ENCODE measurements at regions not wholly inside any gene's neighbourhood (a gene's known extent, or its start where the extent isn't known, plus 50 kb on each side); places are given as distances from the start of the nearest gene placed in this dataset.

DNA sequence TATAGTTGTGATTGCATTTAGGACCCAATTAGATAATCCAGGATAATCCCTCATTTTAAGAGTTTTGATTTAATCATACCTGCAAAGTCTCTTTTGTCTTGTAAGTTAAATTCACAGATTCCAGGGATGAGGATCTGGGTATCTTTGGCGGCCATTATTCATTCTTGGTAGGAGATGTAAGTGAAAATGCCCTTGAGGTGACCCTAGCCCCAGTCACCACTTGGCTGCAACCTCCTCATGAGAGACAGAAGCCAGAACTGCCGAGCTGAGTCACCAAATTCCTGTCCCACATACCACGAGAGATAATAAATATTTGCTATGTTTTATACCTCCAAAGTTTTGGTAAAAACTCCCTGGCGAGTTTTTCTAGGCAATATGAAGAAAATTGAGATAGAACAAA is 389.4 kb downstream of the RFC3 start:
- Mint-ChIP-seq H3K4me1 (ENCODE audit: low read depth) (no peaks in the 10 kb centered on the region), H3K4me3 (no peak overlapping the region), H3K27ac (no peak overlapping the region), H3K27me3 (no peaks in the 10 kb centered on the region), H3K36me3 (ENCODE audit: low read depth) (no peaks in the 10 kb centered on the region), H3K9me3 (peaks cover 2% of the 10 kb centered on the region)
- no peaks in the 10 kb centered on the region for H3K9me3 ChIP-seq (ENCODE audit: control insufficient read depth in 1 of 2, insufficient read depth in 1 of 2, low read length in 2 of 2)
- no peak for DNase-seq
- intact Hi-C loops (cut with DNase I, micrococcal nuclease) = no loop called here
- ChIA-PET POLR2A (no interaction called here), CTCF (no interaction called here)
- TF ChIP-seq, protein P1, sequence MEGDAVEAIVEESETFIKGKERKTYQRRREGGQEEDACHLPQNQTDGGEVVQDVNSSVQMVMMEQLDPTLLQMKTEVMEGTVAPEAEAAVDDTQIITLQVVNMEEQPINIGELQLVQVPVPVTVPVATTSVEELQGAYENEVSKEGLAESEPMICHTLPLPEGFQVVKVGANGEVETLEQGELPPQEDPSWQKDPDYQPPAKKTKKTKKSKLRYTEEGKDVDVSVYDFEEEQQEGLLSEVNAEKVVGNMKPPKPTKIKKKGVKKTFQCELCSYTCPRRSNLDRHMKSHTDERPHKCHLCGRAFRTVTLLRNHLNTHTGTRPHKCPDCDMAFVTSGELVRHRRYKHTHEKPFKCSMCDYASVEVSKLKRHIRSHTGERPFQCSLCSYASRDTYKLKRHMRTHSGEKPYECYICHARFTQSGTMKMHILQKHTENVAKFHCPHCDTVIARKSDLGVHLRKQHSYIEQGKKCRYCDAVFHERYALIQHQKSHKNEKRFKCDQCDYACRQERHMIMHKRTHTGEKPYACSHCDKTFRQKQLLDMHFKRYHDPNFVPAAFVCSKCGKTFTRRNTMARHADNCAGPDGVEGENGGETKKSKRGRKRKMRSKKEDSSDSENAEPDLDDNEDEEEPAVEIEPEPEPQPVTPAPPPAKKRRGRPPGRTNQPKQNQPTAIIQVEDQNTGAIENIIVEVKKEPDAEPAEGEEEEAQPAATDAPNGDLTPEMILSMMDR (IDR thresholded peaks at IDR 0.05) = no peak
- no peak overlapping the region for H3K4me3 ChIP-seq (ENCODE audit: low read length)
- no peak overlapping the region for H3K27ac ChIP-seq (ENCODE audit: low read depth in 1 of 2, low read length in 2 of 2)
- no peaks in the 10 kb centered on the region for H3K27me3 ChIP-seq (ENCODE audit: control insufficient read depth in 1 of 2, insufficient read depth in 2 of 2, low read length in 2 of 2)
- H3K36me3 ChIP-seq (ENCODE audit: insufficient read depth, low read length) = no peaks in the 10 kb centered on the region
- H3K4me1 ChIP-seq (ENCODE audit: insufficient read depth, low read length) = no peaks in the 10 kb centered on the region
- no peak for ATAC-seq (ENCODE audit: poor library complexity)

- intact Hi-C loops (cut with DNase I, micrococcal nuclease) = no loop called here
- H3K4me3 ChIP-seq (ENCODE audit: low read length) = no peak overlapping the region
- ATAC-seq (ENCODE audit: poor library complexity) (no peak), DNase-seq (no peak)
- TF ChIP-seq, protein P1 (IDR thresholded peaks at IDR 0.05) = no peak
- no peak overlapping the region for H3K27ac ChIP-seq (ENCODE audit: low read depth in 1 of 2, low read length in 2 of 2)
- CTCF ChIA-PET = no interaction called here
- Mint-ChIP-seq H3K9me3 (peaks cover 2% of the 10 kb centered on the region), H3K4me1 (ENCODE audit: low read depth) (no peaks in the 10 kb centered on the region), H3K27ac (no peak overlapping the region), H3K36me3 (ENCODE audit: low read depth) (no peaks in the 10 kb centered on the region), H3K27me3 (no peaks in the 10 kb centered on the region), H3K4me3 (no peak overlapping the region)
- H3K9me3 ChIP-seq (ENCODE audit: control insufficient read depth in 1 of 2, insufficient read depth in 1 of 2, low read length in 2 of 2) = no peaks in the 10 kb centered on the region
- POLR2A ChIA-PET = no interaction called here
- no peaks in the 10 kb centered on the region for H3K36me3 ChIP-seq (ENCODE audit: insufficient read depth, low read length)
- no peaks in the 10 kb centered on the region for H3K4me1 ChIP-seq (ENCODE audit: insufficient read depth, low read length)
- H3K27me3 ChIP-seq (ENCODE audit: control insufficient read depth in 1 of 2, insufficient read depth in 2 of 2, low read length in 2 of 2) = no peaks in the 10 kb centered on the region
These were observed 389.9 kb downstream of the RFC3 start for GRCh38 chr13:34207872-34208271.

- H3K36me3 Mint-ChIP-seq (ENCODE audit: low read depth) = no peaks in the 10 kb centered on the region
- DNase-seq (no peak), ATAC-seq (ENCODE audit: poor library complexity) (no peak)
- intact Hi-C loops (cut with DNase I, micrococcal nuclease) = no loop called here
- no peak overlapping the region for H3K4me3 Mint-ChIP-seq
- POLR2A ChIA-PET = no interaction called here
- Histone ChIP-seq H3K27ac (ENCODE audit: low read depth in 1 of 2, low read length in 2 of 2) (no peak overlapping the region), H3K36me3 (ENCODE audit: insufficient read depth, low read length) (no peaks in the 10 kb centered on the region), H3K9me3 (ENCODE audit: control insufficient read depth in 1 of 2, insufficient read depth in 1 of 2, low read length in 2 of 2) (no peaks in the 10 kb centered on the region), H3K4me3 (ENCODE audit: low read length) (no peak overlapping the region), H3K27me3 (ENCODE audit: control insufficient read depth in 1 of 2, insufficient read depth in 2 of 2, low read length in 2 of 2) (no peaks in the 10 kb centered on the region), H3K4me1 (ENCODE audit: insufficient read depth, low read length) (no peaks in the 10 kb centered on the region)
- no peaks in the 10 kb centered on the region for H3K9me3 Mint-ChIP-seq
- H3K4me1 Mint-ChIP-seq (ENCODE audit: low read depth) = no peaks in the 10 kb centered on the region
- TF ChIP-seq, protein P1 (IDR thresholded peaks at IDR 0.05) = no peak
- CTCF ChIA-PET = no interaction called here
- no peaks in the 10 kb centered on the region for H3K27me3 Mint-ChIP-seq
- H3K27ac Mint-ChIP-seq = no peak overlapping the region
These were observed 390.4 kb downstream of the RFC3 start for GRCh38 chr13:34208336-34208735.
